ENCODE measurements at regions not wholly inside any gene's neighbourhood (a gene's known extent, or its start where the extent isn't known, plus 50 kb on each side); places are given as distances from the start of the nearest gene placed in this dataset.

GRCh38 chr9:94159069-94159939 is 75.0 kb downstream of the PTPDC1 start:
- no peak for DNase-seq (ENCODE audit: low read depth)

- DNase-seq (ENCODE audit: low read depth), result no peak
Observed at GRCh38 chr9:94160594-94161501, 76.6 kb downstream of the PTPDC1 start.

- DNase-seq (ENCODE audit: low read depth), result no peak
Observed at GRCh38 chr9:94161673-94162072, 77.4 kb downstream of the PTPDC1 start.

- DNase-seq (ENCODE audit: low read depth), result no peak
Observed at GRCh38 chr9:94164806-94165549, 80.7 kb downstream of the PTPDC1 start.

GRCh38 chr9:94165592-94166235 is 81.5 kb downstream of the PTPDC1 start:
- DNase-seq (ENCODE audit: low read depth), result peak; percentile 99

GRCh38 chr9:94166236-94166975 is 82.1 kb downstream of the PTPDC1 start:
- peak; percentile 99 for DNase-seq (ENCODE audit: low read depth)

- no peak for DNase-seq (ENCODE audit: low read depth)
Observed at GRCh38 chr9:94166976-94167346, 82.7 kb downstream of the PTPDC1 start.

- DNase-seq (ENCODE audit: low read depth), result no peak
Observed at GRCh38 chr9:94167376-94167890, 83.2 kb downstream of the PTPDC1 start.

- DNase-seq (ENCODE audit: low read depth), result no peak
Observed at GRCh38 chr9:94168203-94169000, 84.1 kb downstream of the PTPDC1 start.

GRCh38 chr9:94169968-94170367 is 85.7 kb downstream of the PTPDC1 start:
- no peak for DNase-seq (ENCODE audit: low read depth)

GRCh38 chr9:94173632-94174031 is 85.5 kb upstream of the ZNF169 start:
- DNase-seq (ENCODE audit: low read depth), result no peak

- DNase-seq (ENCODE audit: low read depth), result no peak
Observed at GRCh38 chr9:94174164-94174563, 84.9 kb upstream of the ZNF169 start.

- no peak for DNase-seq (ENCODE audit: low read depth)
Observed at GRCh38 chr9:94175669-94176068, 83.4 kb upstream of the ZNF169 start.

GRCh38 chr9:94176608-94177007 is 82.5 kb upstream of the ZNF169 start:
- no peak for DNase-seq (ENCODE audit: low read depth)

- no peak for DNase-seq (ENCODE audit: low read depth)
Observed at GRCh38 chr9:94178927-94179326, 80.2 kb upstream of the ZNF169 start.

GRCh38 chr9:94181408-94182181 is 77.5 kb upstream of the ZNF169 start:
- DNase-seq (ENCODE audit: low read depth), result no peak

GRCh38 chr9:94182532-94182931 is 76.6 kb upstream of the ZNF169 start:
- no peak for DNase-seq (ENCODE audit: low read depth)

GRCh38 chr9:94183240-94183999 is 75.7 kb upstream of the ZNF169 start:
- DNase-seq (ENCODE audit: low read depth), result no peak
